T-cell (primary cell): ENCODE measurements at regions not wholly inside any gene's neighbourhood (a gene's known extent, or its start where the extent isn't known, plus 50 kb on each side); places are given as distances from the start of the nearest gene placed in this dataset.
A peak's percentile ranks its signal among the peaks of the same experiment; 100 is the strongest.

ENCODE experiments used
- ATAC-seq, 4 experiments: fragments of 200-7000 bp in 3 of 4; fragments of 150-1000 bp in 1 of 4; cut with Tn5 transposase; replicated peaks in 1 of 4; 1 replicate in 3 of 4; 2 replicates in 1 of 4; pipeline ENCODE4 v1.10.0; 2021; ENCODE audit warnings: moderate library complexity in 3 of 4, mild to moderate bottlenecking in 2 of 4, moderate number of reproducible peaks in 1 of 4
- CTCF ChIA-PET, 2 donors: fragments of 300-600 bp; sonication (Branson Sonifier 250); formaldehyde crosslinking; loops; one replicate each; lab custom pipeline; 2022; ENCODE audit warnings: antibody characterized with exemption in 2 of 2; lab: Charles Lee
- POLR2A ChIA-PET, 2 donors: fragments of 300-600 bp; sonication (Branson Sonifier 250); formaldehyde crosslinking; loops; one replicate each; lab custom pipeline; 2022; ENCODE audit warnings: antibody characterized with exemption in 2 of 2; lab: Charles Lee
- DNase-seq, 35 experiments: peaks; one replicate each; pipeline versions ENCODE4 v3.0.0 to v3.0.0-alpha.2; 2013 to 2023
- H3K27ac ChIP-seq: one replicate; pipeline ENCODE4 v1.5.1; 2013; ENCODE audit warnings: low read length
- H3K27me3 ChIP-seq, 2 experiments: replicated peaks in 1 of 2; 1 replicate in 1 of 2; 2 replicates in 1 of 2; pipeline versions ENCODE4 v1.6.1 to v1.7.0; 2013; ENCODE audit warnings: low read length in 1 of 2, mixed read lengths in 1 of 2; ENCODE audit not compliant: control insufficient read depth in 2 of 2, insufficient read depth in 2 of 2; ENCODE audit errors: extremely low read depth in 1 of 2
- H3K36me3 ChIP-seq, 2 donors: 1 replicate in 1 of 2; 2 replicates in 1 of 2; pipeline versions ENCODE4 v1.6.1 to v1.7.0; 2013; ENCODE audit warnings: low read length in 1 of 2; ENCODE audit not compliant: control insufficient read depth in 2 of 2, insufficient read depth in 1 of 2; ENCODE audit errors: extremely low read depth in 1 of 2
- H3K4me1 ChIP-seq, 2 experiments: 1 replicate in 1 of 2; 2 replicates in 1 of 2; pipeline versions ENCODE4 v1.6.1 to v1.7.0; 2013; ENCODE audit warnings: low read length in 2 of 2, mixed read lengths in 1 of 2; ENCODE audit not compliant: insufficient read depth in 2 of 2, control insufficient read depth in 1 of 2; ENCODE audit errors: extremely low read depth in 1 of 2
- H3K4me3 ChIP-seq, 2 donors: 1 replicate in 1 of 2; 2 replicates in 1 of 2; pipeline versions ENCODE4 v1.5.1 to v1.7.0; 2013; ENCODE audit warnings: mild to moderate bottlenecking in 2 of 2, low read length in 1 of 2, moderate library complexity in 1 of 2; ENCODE audit not compliant: control insufficient read depth in 1 of 2; ENCODE audit errors: extremely low read depth in 1 of 2
- H3K9me3 ChIP-seq: 2 replicates; pipeline ENCODE4 v1.7.0; 2013
- H3K27ac Mint-ChIP-seq, 2 donors: one replicate each; pipeline ENCODE4 v1.8.0; 2020 to 2021; ENCODE audit warnings: mild to moderate bottlenecking in 2 of 2, mixed read lengths in 2 of 2
- H3K27me3 Mint-ChIP-seq, 2 donors: one replicate each; pipeline ENCODE4 v1.8.0; 2021 to 2022; ENCODE audit warnings: mixed read lengths in 2 of 2
- H3K36me3 Mint-ChIP-seq: one replicate; pipeline ENCODE4 v1.8.0; 2021; ENCODE audit warnings: mixed read lengths
- H3K4me1 Mint-ChIP-seq, 3 donors: one replicate each; pipeline ENCODE4 v1.8.0; 2020 to 2022; ENCODE audit warnings: mixed read lengths in 3 of 3, mild to moderate bottlenecking in 1 of 3
- H3K4me3 Mint-ChIP-seq, 3 donors: one replicate each; pipeline ENCODE4 v1.8.0; 2020 to 2022; ENCODE audit warnings: mild to moderate bottlenecking in 3 of 3, mixed read lengths in 3 of 3, moderate library complexity in 3 of 3
- H3K9me3 Mint-ChIP-seq, 3 donors: one replicate each; pipeline ENCODE4 v1.8.0; 2020 to 2022; ENCODE audit warnings: mixed read lengths in 3 of 3
- WGBS: methylation state at CpG from one replicate; pipeline ENCODE4 v1.1.5; 2013; ENCODE audit warnings: missing lambda C conversion rate; ENCODE audit not compliant: insufficient coverage; 5-methylcytosine and 5-hydroxymethylcytosine counted together

DNA sequence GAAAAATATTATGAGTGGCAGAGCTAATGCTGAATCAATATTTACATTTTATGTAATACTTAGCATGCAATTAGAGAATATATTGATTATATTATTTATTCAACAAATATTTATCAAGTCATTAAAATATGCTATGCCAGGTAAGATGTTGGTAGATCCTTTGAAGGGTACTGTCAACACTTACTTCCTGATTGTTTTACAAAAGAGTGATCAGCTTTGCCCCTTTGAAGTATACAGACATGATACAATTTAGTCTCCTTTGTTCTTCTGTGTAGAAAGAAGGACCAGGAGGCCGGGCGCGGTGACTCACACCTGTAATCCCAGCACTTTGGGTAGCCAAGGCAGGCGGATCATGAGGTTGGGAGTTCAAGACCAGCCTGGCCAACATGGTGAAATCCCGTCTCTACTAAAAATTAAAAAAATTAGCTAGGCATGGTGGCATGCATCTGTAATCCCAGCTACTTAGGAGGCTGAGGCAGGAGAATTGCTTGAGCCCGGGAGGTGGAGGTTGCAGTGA, 73.9 kb upstream of the IFNG-AS1 start:
- CTCF ChIA-PET: no interaction called here
- Histone ChIP-seq H3K27ac (no peak overlapping the region), H3K4me1 (no peaks in the 10 kb centered on the region), H3K4me3 (no peak overlapping the region), H3K27me3 (no peaks in the 10 kb centered on the region), H3K36me3 (no peaks in the 10 kb centered on the region), H3K9me3 (no peaks in the 10 kb centered on the region)
- WGBS: 89% methylated on average over 1 of the region's 6 CpGs
- peaks cover 0 to 4% (median 0%) of the 10 kb centered on the region in 3 donors for H3K4me1 Mint-ChIP-seq
- H3K36me3 Mint-ChIP-seq: no peaks in the 10 kb centered on the region
- H3K9me3 Mint-ChIP-seq: no peaks in the 10 kb centered on the region
- POLR2A ChIA-PET: no interaction called here
- H3K4me3 Mint-ChIP-seq: no peak overlapping the region
- no peak for ATAC-seq
- no peak overlapping the region for H3K27ac Mint-ChIP-seq
- DNase-seq: no peak
- H3K27me3 Mint-ChIP-seq: peaks cover 0 to 5% of the 10 kb centered on the region in 2 donors

DNA sequence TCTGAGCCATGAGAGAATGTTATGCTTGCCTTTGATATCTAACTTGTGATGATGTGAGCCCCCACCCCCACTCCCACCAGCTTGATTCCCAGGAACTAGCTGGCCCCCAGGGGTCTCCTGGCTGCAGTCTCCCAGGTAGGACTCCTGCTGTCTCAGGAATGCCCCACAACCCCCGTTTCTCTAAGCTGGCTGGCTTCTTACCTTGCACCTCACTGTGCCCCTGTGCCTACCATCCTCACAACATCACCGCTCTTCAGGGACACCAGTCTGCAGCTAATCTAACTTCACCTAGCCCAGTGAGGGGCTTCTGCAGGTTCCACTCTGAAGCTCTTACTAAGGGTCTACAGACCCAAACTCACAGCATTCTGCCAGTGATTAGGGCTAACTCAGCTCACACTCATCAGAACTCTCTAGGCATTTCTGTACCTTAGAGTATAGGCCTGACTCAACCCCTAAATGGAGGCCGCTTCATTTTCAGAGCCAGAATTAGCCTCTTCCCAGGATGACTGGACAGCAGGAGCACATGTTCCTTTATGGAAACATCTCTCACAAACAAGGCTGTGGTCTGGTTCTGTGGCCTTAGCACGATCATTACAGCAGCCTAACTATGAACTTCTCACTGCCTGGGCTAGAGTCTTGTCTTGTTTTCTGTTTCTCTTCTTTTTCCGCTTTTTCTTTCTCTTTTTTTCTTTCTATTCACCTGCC, 72.8 kb upstream of the IFNG-AS1 start:
- H3K9me3 Mint-ChIP-seq: no peaks in the 10 kb centered on the region
- ChIA-PET POLR2A (no interaction called here), CTCF (no interaction called here)
- Histone ChIP-seq H3K27me3 (no peaks in the 10 kb centered on the region), H3K4me3 (no peak overlapping the region), H3K36me3 (no peaks in the 10 kb centered on the region), H3K9me3 (no peaks in the 10 kb centered on the region), H3K4me1 (no peaks in the 10 kb centered on the region), H3K27ac (no peak overlapping the region)
- ATAC-seq (no peak), DNase-seq (no peak)
- peak overlapping the region in 1 of 2 donors; percentile 9 for H3K27ac Mint-ChIP-seq
- H3K4me1 Mint-ChIP-seq: peaks cover 0 to 6% (median 6%) of the 10 kb centered on the region in 3 donors
- no peaks in the 10 kb centered on the region for H3K36me3 Mint-ChIP-seq
- WGBS: 79% methylated on average over 4 of the region's 5 CpGs
- H3K27me3 Mint-ChIP-seq: peaks cover 0 to 5% of the 10 kb centered on the region in 2 donors
- H3K4me3 Mint-ChIP-seq: no peak overlapping the region

DNA sequence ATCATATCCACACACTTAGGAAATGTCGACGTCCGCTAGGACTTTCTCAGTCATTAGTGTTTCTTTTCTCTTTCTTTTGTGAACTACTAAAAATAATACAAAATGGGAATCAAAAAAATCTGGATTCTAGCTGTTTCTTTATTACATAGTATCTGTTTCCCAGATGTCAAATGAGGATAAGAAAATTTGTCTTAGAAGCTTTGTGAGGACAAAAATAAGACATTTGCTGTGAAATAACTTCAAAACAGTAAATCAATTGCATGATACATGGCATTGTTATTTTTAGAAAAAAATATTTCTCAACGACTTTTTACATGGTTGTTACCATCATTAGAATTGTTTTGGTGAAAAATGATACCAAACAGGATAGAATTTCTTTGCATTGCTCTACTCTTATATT, 71.4 kb upstream of the IFNG-AS1 start:
- no peak overlapping the region for H3K27ac ChIP-seq
- WGBS: no CpG with 5 or more reads among the region's 4 CpGs
- ChIA-PET CTCF (interaction anchor here in 1 of 2 donors (0.5 kb wide), 1 partner anchor 16 kb away, joined by 4 read pairs; no protein-coding TSS in a partner anchor), POLR2A (no interaction called here)
- H3K4me1 ChIP-seq: no peaks in the 10 kb centered on the region
- DNase-seq (no peak), ATAC-seq (no peak)
- Mint-ChIP-seq H3K9me3 (no peaks in the 10 kb centered on the region), H3K27me3 (no peaks in the 10 kb centered on the region), H3K4me1 (peaks cover 0 to 6% (median 6%) of the 10 kb centered on the region in 3 donors), H3K27ac (no peak overlapping the region), H3K36me3 (no peaks in the 10 kb centered on the region), H3K4me3 (no peak overlapping the region)
- no peaks in the 10 kb centered on the region for H3K27me3 ChIP-seq
- H3K4me3 ChIP-seq: no peak overlapping the region
- no peaks in the 10 kb centered on the region for H3K36me3 ChIP-seq
- no peaks in the 10 kb centered on the region for H3K9me3 ChIP-seq

DNA sequence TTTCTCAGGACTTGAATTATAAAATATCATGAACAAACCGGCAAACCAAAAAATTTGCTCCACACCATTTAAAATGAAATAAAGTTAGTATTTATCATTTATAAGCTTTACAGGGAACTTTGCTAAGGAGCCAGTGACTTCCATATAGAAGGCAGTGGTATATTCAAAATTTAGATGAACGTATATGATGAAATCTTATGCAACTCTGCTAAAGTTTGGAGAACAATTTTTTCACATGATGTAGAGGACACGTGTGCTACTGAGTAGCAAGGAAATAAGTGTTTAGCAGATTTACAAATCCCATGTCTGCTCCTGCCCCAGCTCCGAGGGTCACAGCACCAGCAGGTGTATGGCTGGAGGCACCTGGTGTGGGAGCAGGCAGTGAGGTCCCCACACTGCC, 70.8 kb upstream of the IFNG-AS1 start:
- POLR2A ChIA-PET: interaction anchor here in 1 of 2 donors (0.6 kb wide), 1 partner anchor 500 kb away, joined by 4 read pairs; no protein-coding TSS in a partner anchor
- WGBS: 92% methylated on average over 2 of the region's 4 CpGs
- H3K27me3 Mint-ChIP-seq: no peaks in the 10 kb centered on the region
- CTCF ChIA-PET: interaction anchor here in 1 of 2 donors (0.7 kb wide), 1 partner anchor 24 kb away, joined by 3 read pairs; no protein-coding TSS in a partner anchor
- Histone ChIP-seq H3K27me3 (no peaks in the 10 kb centered on the region), H3K9me3 (no peaks in the 10 kb centered on the region), H3K4me1 (no peaks in the 10 kb centered on the region), H3K36me3 (no peaks in the 10 kb centered on the region), H3K27ac (no peak overlapping the region), H3K4me3 (no peak overlapping the region)
- H3K36me3 Mint-ChIP-seq: no peaks in the 10 kb centered on the region
- no peak for ATAC-seq
- H3K27ac Mint-ChIP-seq: no peak overlapping the region
- peaks cover 0 to 6% (median 6%) of the 10 kb centered on the region in 3 donors for H3K4me1 Mint-ChIP-seq
- no peak overlapping the region for H3K4me3 Mint-ChIP-seq
- H3K9me3 Mint-ChIP-seq: no peaks in the 10 kb centered on the region
- no peak for DNase-seq

DNA sequence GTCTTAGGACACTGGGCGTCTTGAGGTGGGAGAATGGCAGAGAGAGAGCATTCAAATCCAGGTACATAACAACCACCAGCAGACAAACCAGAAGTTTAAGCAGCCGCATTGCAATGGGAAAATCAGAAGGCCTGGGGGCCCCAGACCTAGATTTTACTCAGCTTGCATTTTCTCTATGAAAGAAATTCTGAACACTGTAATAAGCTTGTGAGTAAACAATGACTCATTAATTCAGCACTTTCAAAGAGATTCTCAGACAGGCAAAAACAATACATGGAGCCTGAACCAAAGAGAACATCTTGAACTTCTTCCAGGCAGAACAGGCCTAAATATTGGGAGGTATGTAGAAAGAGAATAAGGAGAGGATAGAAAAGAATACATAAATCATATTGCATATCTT, 69.8 kb upstream of the IFNG-AS1 start:
- Histone ChIP-seq H3K9me3 (no peaks in the 10 kb centered on the region), H3K27me3 (no peaks in the 10 kb centered on the region), H3K4me1 (no peaks in the 10 kb centered on the region), H3K36me3 (no peaks in the 10 kb centered on the region), H3K4me3 (no peak overlapping the region), H3K27ac (no peak overlapping the region)
- ChIA-PET CTCF (no interaction called here), POLR2A (no interaction called here)
- no peaks in the 10 kb centered on the region for H3K9me3 Mint-ChIP-seq
- ATAC-seq (no peak), DNase-seq (no peak)
- no peaks in the 10 kb centered on the region for H3K36me3 Mint-ChIP-seq
- H3K4me1 Mint-ChIP-seq: peaks cover 0 to 6% (median 6%) of the 10 kb centered on the region in 3 donors
- no peak overlapping the region for H3K27ac Mint-ChIP-seq
- H3K4me3 Mint-ChIP-seq: no peak overlapping the region
- no CpG with 5 or more reads among the region's 2 CpGs for WGBS
- H3K27me3 Mint-ChIP-seq: no peaks in the 10 kb centered on the region

DNA sequence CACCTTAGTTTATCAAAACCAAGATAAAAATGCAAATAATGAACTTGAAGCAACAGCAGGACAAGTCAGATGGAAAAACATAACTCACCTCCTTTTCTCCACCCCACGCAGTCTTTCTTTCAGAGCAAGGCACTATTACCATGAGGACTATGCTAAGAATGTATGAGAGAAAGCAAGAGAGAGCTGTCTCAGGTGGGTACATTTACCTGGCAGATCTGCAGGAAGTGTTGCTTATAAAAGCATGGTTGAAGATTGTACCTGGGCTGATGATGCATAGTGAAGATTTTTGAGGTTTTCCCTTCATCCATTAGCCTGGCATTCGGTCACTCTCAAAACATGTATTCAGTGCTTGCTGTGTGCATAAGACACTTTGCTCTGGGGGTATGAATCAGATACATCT, 68.8 kb upstream of the IFNG-AS1 start:
- no peak for DNase-seq
- no peak overlapping the region for H3K4me3 Mint-ChIP-seq
- no peak for ATAC-seq
- Histone ChIP-seq H3K36me3 (no peaks in the 10 kb centered on the region), H3K9me3 (no peaks in the 10 kb centered on the region), H3K4me3 (no peak overlapping the region), H3K27ac (no peak overlapping the region), H3K27me3 (no peaks in the 10 kb centered on the region), H3K4me1 (peaks cover 0 to under 1% of the 10 kb centered on the region in 2 experiments)
- peaks cover 1 to 8% (median 7%) of the 10 kb centered on the region in 3 donors for H3K4me1 Mint-ChIP-seq
- CTCF ChIA-PET: interaction anchor here (0.6 to 1.2 kb wide), 3 partner anchors 23 to 106 kb away, joined by 3 to 4 read pairs (median 3); no protein-coding TSS in a partner anchor
- H3K27me3 Mint-ChIP-seq: no peaks in the 10 kb centered on the region
- no CpG with 5 or more reads among the region's 2 CpGs for WGBS
- no peak overlapping the region for H3K27ac Mint-ChIP-seq
- POLR2A ChIA-PET: interaction anchor here in 1 of 2 donors (0.7 kb wide), 1 partner anchor 219 kb away, joined by 3 read pairs; no protein-coding TSS in a partner anchor
- no peaks in the 10 kb centered on the region for H3K36me3 Mint-ChIP-seq
- H3K9me3 Mint-ChIP-seq: no peaks in the 10 kb centered on the region
